ENCODE measurements at regions not wholly inside any gene's neighbourhood (a gene's known extent, or its start where the extent isn't known, plus 50 kb on each side); places are given as distances from the start of the nearest gene placed in this dataset.

GRCh38 chr1:55822891-55823290, 607.7 kb upstream of the USP24 start:
- no peak overlapping the region for H3K9ac ChIP-seq (replicated peaks in 1 of 4; ENCODE audit: extremely low read depth in 1 of 4, low read depth in 3 of 4, low read length in 3 of 4)
- no peak overlapping the region for H2BK12ac ChIP-seq (ENCODE audit: low read depth, low read length)
- no peaks in the 10 kb centered on the region for H3K36me3 ChIP-seq (ENCODE audit: control insufficient read depth in 2 of 4, insufficient read depth in 4 of 4, low read length in 3 of 4)
- no peak overlapping the region for H2BK20ac ChIP-seq (ENCODE audit: low read length)
- H4K20me1 ChIP-seq (replicated peaks in 1 of 2; ENCODE audit: control insufficient read depth in 1 of 2, insufficient read depth in 2 of 2, low read length in 2 of 2), result no peaks in the 10 kb centered on the region
- H2AFZ ChIP-seq (ENCODE audit: low read length), result no peak overlapping the region
- FAIRE-seq (no peak), DNase-seq (ENCODE audit: low read depth in 1 of 2, low spot score in 2 of 2) (no peak)
- H2BK120ac ChIP-seq (replicated peaks; ENCODE audit: low read depth, low read length), result no peak overlapping the region
- WGBS, 2 experiments (ENCODE audit: extremely low coverage in 1 of 2, insufficient coverage in 1 of 2, insufficient read length in 1 of 2, insufficient replicate concordance in 2 of 2, low coverage in 1 of 2, low lambda C conversion rate in 2 of 2, missing lambda C conversion rate in 1 of 2), result 93% methylated on average over 2 of the region's 2 CpGs; no CpG with 5 or more reads in 1 of the 2 experiments
- H3K4me2 ChIP-seq (ENCODE audit: insufficient read depth in 1 of 2, low read depth in 2 of 2, low read length in 2 of 2), result no peak overlapping the region
- H3K4me1 ChIP-seq (replicated peaks in 1 of 4; ENCODE audit: control insufficient read depth in 3 of 4, insufficient read depth in 4 of 4, low read length in 3 of 4), result no peaks in the 10 kb centered on the region
- no peak overlapping the region for H2BK15ac ChIP-seq (ENCODE audit: low read length)
- H3K4me3 ChIP-seq (ENCODE audit: extremely low read depth in 1 of 4, insufficient read depth in 2 of 4, low read depth in 3 of 4, low read length in 4 of 4), result no peak overlapping the region
- H3K79me1 ChIP-seq (ENCODE audit: low read depth, low read length), result no peaks in the 10 kb centered on the region
- no peak overlapping the region for H4K5ac ChIP-seq (ENCODE audit: insufficient read length, low read depth, low read length)
- no peaks in the 10 kb centered on the region for H3K23me2 ChIP-seq (ENCODE audit: low read depth, low read length)
- no peak overlapping the region for H4K91ac ChIP-seq (replicated peaks; ENCODE audit: insufficient read length, low read length)
- no peaks in the 10 kb centered on the region for H3K79me2 ChIP-seq (ENCODE audit: control insufficient read depth in 1 of 2, insufficient read depth in 2 of 2, low read length in 2 of 2)
- H3K18ac ChIP-seq (ENCODE audit: extremely low read depth, low read length), result no peak overlapping the region
- ChIA-PET CTCF (ENCODE audit: partially characterized antibody) (interaction anchor here (1.0 to 2.2 kb wide), 3 partner anchors 24 to 121 kb away, joined by 3 to 5 read pairs (median 3); no protein-coding TSS in a partner anchor), POLR2A (ENCODE audit: partially characterized antibody) (no interaction called here)
- no peak overlapping the region for H2BK5ac ChIP-seq (ENCODE audit: low read depth, low read length)
- no peak overlapping the region for H4K8ac ChIP-seq (ENCODE audit: extremely low read depth, insufficient read depth, low read length)
- H3K23ac ChIP-seq (ENCODE audit: insufficient read length), result no peak overlapping the region
- H2AK5ac ChIP-seq (ENCODE audit: low read depth, low read length), result no peak overlapping the region
- H3K27ac ChIP-seq (ENCODE audit: low read depth, low read length), result no peak overlapping the region
- H3K14ac ChIP-seq (ENCODE audit: insufficient read length), result no peak overlapping the region
- no peak overlapping the region for H3K4ac ChIP-seq (replicated peaks; ENCODE audit: insufficient read length, low read depth, low read length)
- no peak overlapping the region for H3K56ac ChIP-seq (replicated peaks; ENCODE audit: insufficient read length, low read depth, low read length)
- H3K9me3 ChIP-seq (ENCODE audit: insufficient read depth in 2 of 2, low read depth in 1 of 2, low read length in 1 of 2), result no peaks in the 10 kb centered on the region
- no peaks in the 10 kb centered on the region for H3K27me3 ChIP-seq (replicated peaks in 1 of 4; ENCODE audit: control insufficient read depth in 3 of 4, extremely low read depth in 1 of 4, insufficient read depth in 3 of 4, low read length in 3 of 4)
- TF ChIP-seq ATF2 (IDR thresholded peaks at IDR 0.05; ENCODE audit: low read length) (no peak), POLR2AphosphoS5 (IDR thresholded peaks at IDR 0.05; ENCODE audit: low read depth, low read length) (no peak), NRF1 (IDR thresholded peaks at IDR 0.05; ENCODE audit: low read depth, low read length) (no peak), SRF (IDR thresholded peaks at IDR 0.05; ENCODE audit: low read depth, low read length) (no peak), TBP (IDR thresholded peaks at IDR 0.05; ENCODE audit: low read depth, low read length) (no peak), CHD1 (IDR thresholded peaks at IDR 0.05; ENCODE audit: low read depth, low read length) (no peak), SIN3A (conservative IDR thresholded peaks at IDR 0.05 in 1 of 2, IDR thresholded peaks at IDR 0.05 in 1 of 2; ENCODE audit: low read depth in 1 of 2, low read length in 2 of 2) (no peak), ASH2L (IDR thresholded peaks at IDR 0.05; ENCODE audit: low read length) (no peak), RBBP5 (IDR thresholded peaks at IDR 0.05; ENCODE audit: borderline replicate concordance, low read depth, low read length) (no peak)
